DMS153 treated with DMSO at 0.1 percent for 48 hours (cell line): ENCODE measurements at regions not wholly inside any gene's neighbourhood (a gene's known extent, or its start where the extent isn't known, plus 50 kb on each side); places are given as distances from the start of the nearest gene placed in this dataset.

Source experiments
- DNase-seq: peaks from one replicate; lab custom pipeline; 2025; ENCODE audit not compliant: unreplicated experiment; lab: John Stamatoyannopoulos, UW

GRCh38 chr19:28401739-28402424 lies 811.1 kb downstream of the UQCRFS1 start:
- no peak for DNase-seq

- no peak for DNase-seq
Measured at GRCh38 chr19:28400953-28401671, 811.8 kb downstream of the UQCRFS1 start.

- no peak for DNase-seq
Measured at GRCh38 chr19:28399187-28399586, 813.8 kb downstream of the UQCRFS1 start.

- DNase-seq: no peak
Measured at GRCh38 chr19:28397800-28398199, 815.2 kb downstream of the UQCRFS1 start.

- DNase-seq: no peak
Measured at GRCh38 chr19:28397306-28397705, 815.6 kb downstream of the UQCRFS1 start.

- peak; percentile 10 for DNase-seq
Measured at GRCh38 chr19:28396287-28396831, 816.6 kb downstream of the UQCRFS1 start.

- DNase-seq: no peak
Measured at GRCh38 chr19:28394725-28395124, 818.2 kb downstream of the UQCRFS1 start.

GRCh38 chr19:28393574-28394336 lies 819.2 kb downstream of the UQCRFS1 start:
- DNase-seq: no peak

GRCh38 chr19:28388988-28389387 lies 824.0 kb downstream of the UQCRFS1 start:
- DNase-seq: no peak

- DNase-seq: no peak
Measured at GRCh38 chr19:28387507-28387906, 825.4 kb downstream of the UQCRFS1 start.

GRCh38 chr19:28386470-28386869 lies 826.5 kb downstream of the UQCRFS1 start:
- no peak for DNase-seq

GRCh38 chr19:28386066-28386465 lies 826.9 kb downstream of the UQCRFS1 start:
- DNase-seq: no peak

- no peak for DNase-seq
Measured at GRCh38 chr19:28377077-28377476, 835.9 kb downstream of the UQCRFS1 start.

- no peak for DNase-seq
Measured at GRCh38 chr19:28374971-28375370, 838.0 kb downstream of the UQCRFS1 start.

- DNase-seq: no peak
Measured at GRCh38 chr19:28372576-28373247, 840.2 kb downstream of the UQCRFS1 start.

GRCh38 chr19:28367146-28367545 lies 845.8 kb downstream of the UQCRFS1 start:
- no peak for DNase-seq

- DNase-seq: no peak
Measured at GRCh38 chr19:28363254-28363653, 849.7 kb downstream of the UQCRFS1 start.

- DNase-seq: no peak
Measured at GRCh38 chr19:28359431-28360414, 853.2 kb downstream of the UQCRFS1 start.

GRCh38 chr19:28358633-28359032 lies 854.3 kb downstream of the UQCRFS1 start:
- no peak for DNase-seq

- DNase-seq: no peak
Measured at GRCh38 chr19:28351761-28352160, 861.2 kb downstream of the UQCRFS1 start.
